Common myeloid progenitor, CD34-positive (primary cell): ENCODE measurements at regions not wholly inside any gene's neighbourhood (a gene's known extent, or its start where the extent isn't known, plus 50 kb on each side); places are given as distances from the start of the nearest gene placed in this dataset.

Source experiments
- CTCF ChIA-PET: fragments of 350-600 bp; sonication (Branson Sonifier 250); formaldehyde crosslinking; loops from one replicate; lab custom pipeline; 2021; ENCODE audit warnings: antibody characterized with exemption; lab: Charles Lee
- POLR2A ChIA-PET: fragments of 350-600 bp; sonication (Branson Sonifier 250); formaldehyde crosslinking; loops from one replicate; lab custom pipeline; 2021; ENCODE audit warnings: antibody characterized with exemption; lab: Charles Lee
- DNase-seq, 3 donors: peaks; one replicate each; pipeline versions ENCODE4 v3.0.0 to v3.0.0-alpha.2; 2013
- H3K27ac ChIP-seq, 2 experiments: 1 replicate in 1 of 2; 2 replicates in 1 of 2; pipeline ENCODE4 v1.7.0; 2013; ENCODE audit warnings: inconsistent platforms in 2 of 2, low read length in 2 of 2, mild to moderate bottlenecking in 2 of 2, low read depth in 1 of 2, moderate library complexity in 1 of 2; ENCODE audit not compliant: severe bottlenecking in 2 of 2, insufficient read depth in 1 of 2, poor library complexity in 1 of 2
- H3K27me3 ChIP-seq, 5 experiments: replicated peaks in 2 of 5; 1 replicate in 3 of 5; 2 replicates in 2 of 5; pipeline versions ENCODE4 v1.6.1 to v1.7.0; 2013; ENCODE audit warnings: low read length in 4 of 5, mild to moderate bottlenecking in 2 of 5, moderate library complexity in 2 of 5, inconsistent platforms in 1 of 5; ENCODE audit not compliant: insufficient read depth in 5 of 5, control insufficient read depth in 4 of 5
- H3K36me3 ChIP-seq, 4 experiments: 1 replicate in 2 of 4; 2 replicates in 2 of 4; pipeline versions ENCODE4 v1.6.1 to v1.7.0; 2013; ENCODE audit warnings: low read length in 3 of 4, control low read depth in 1 of 4, mild to moderate bottlenecking in 1 of 4; ENCODE audit not compliant: control insufficient read depth in 4 of 4, insufficient read depth in 4 of 4
- H3K4me1 ChIP-seq, 4 experiments: 1 replicate in 3 of 4; 2 replicates in 1 of 4; pipeline versions ENCODE4 v1.6.1 to v1.7.1; 2013; ENCODE audit warnings: low read length in 3 of 4, mild to moderate bottlenecking in 3 of 4, control low read depth in 1 of 4, inconsistent platforms in 1 of 4, moderate library complexity in 1 of 4; ENCODE audit not compliant: control insufficient read depth in 4 of 4, insufficient read depth in 4 of 4; ENCODE audit errors: control extremely low read depth in 1 of 4
- H3K4me3 ChIP-seq, 7 experiments: 1 replicate in 4 of 7; 2 replicates in 3 of 7; pipeline versions ENCODE4 v1.5.1 to v1.7.0; 2013; ENCODE audit warnings: mild to moderate bottlenecking in 7 of 7, low read length in 6 of 7, moderate library complexity in 6 of 7, inconsistent platforms in 2 of 7, low read depth in 2 of 7, control low read depth in 1 of 7; ENCODE audit not compliant: insufficient read depth in 4 of 7, control insufficient read depth in 1 of 7; ENCODE audit errors: extremely low read depth in 1 of 7
- H3K9me3 ChIP-seq, 5 experiments: 1 replicate in 4 of 5; 2 replicates in 1 of 5; pipeline versions ENCODE4 v1.6.1 to v1.7.1; 2013; ENCODE audit warnings: low read length in 4 of 5, mild to moderate bottlenecking in 2 of 5, inconsistent platforms in 1 of 5, low read depth in 1 of 5, moderate library complexity in 1 of 5; ENCODE audit not compliant: control insufficient read depth in 4 of 5, insufficient read depth in 2 of 5; ENCODE audit errors: control extremely low read depth in 1 of 5
- WGBS: methylation state at CpG from one replicate; pipeline ENCODE4 v1.1.5; 2013; ENCODE audit not compliant: insufficient coverage; 5-methylcytosine and 5-hydroxymethylcytosine counted together

GRCh38 chr22:26848244-26848920 is 191.0 kb downstream of the MIAT start:
- POLR2A ChIA-PET: no interaction called here
- H3K27me3 ChIP-seq: peaks cover 0 to 5% (median 0%) of the 10 kb centered on the region in 5 experiments
- no peak for DNase-seq
- H3K27ac ChIP-seq: no peak overlapping the region
- peaks cover 2 to 12% (median 11%) of the 10 kb centered on the region in 4 experiments for H3K4me1 ChIP-seq
- H3K9me3 ChIP-seq: no peaks in the 10 kb centered on the region
- 95% methylated on average over 5 of the region's 9 CpGs for WGBS
- H3K36me3 ChIP-seq: no peaks in the 10 kb centered on the region
- no peak overlapping the region for H3K4me3 ChIP-seq
- CTCF ChIA-PET: no interaction called here

DNA sequence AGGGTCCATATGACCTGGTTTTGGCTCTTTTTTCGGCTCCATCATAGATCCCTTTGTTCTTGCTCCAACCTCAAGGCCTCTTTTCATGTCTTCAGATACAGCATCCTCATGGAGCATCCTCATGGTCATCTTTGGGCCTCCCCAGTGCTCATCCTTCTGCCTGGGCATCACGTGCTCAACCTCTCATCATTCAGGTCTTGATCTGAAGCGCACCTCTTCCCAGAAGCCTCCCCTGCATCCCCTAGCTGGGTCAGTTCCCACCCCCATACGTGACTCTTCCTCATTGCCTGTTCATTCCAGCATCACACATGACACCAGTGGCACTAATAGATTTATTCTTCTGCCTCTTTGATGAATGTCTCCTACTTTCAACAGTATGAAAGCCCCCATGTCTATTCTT is 192.2 kb downstream of the MIAT start:
- DNase-seq: no peak
- 100% methylated on average over 4 of the region's 4 CpGs for WGBS
- no peaks in the 10 kb centered on the region for H3K9me3 ChIP-seq
- H3K27ac ChIP-seq: no peak overlapping the region
- ChIA-PET CTCF (no interaction called here), POLR2A (no interaction called here)
- H3K36me3 ChIP-seq: no peaks in the 10 kb centered on the region
- H3K4me1 ChIP-seq: peaks cover 2 to 12% (median 11%) of the 10 kb centered on the region in 4 experiments
- peaks cover 0 to 5% (median 0%) of the 10 kb centered on the region in 5 experiments for H3K27me3 ChIP-seq
- no peak overlapping the region for H3K4me3 ChIP-seq

GRCh38 chr22:26851125-26851524 is 193.7 kb downstream of the MIAT start:
- Histone ChIP-seq H3K27me3 (peaks cover 0 to 7% (median 0%) of the 10 kb centered on the region in 5 experiments), H3K27ac (no peak overlapping the region), H3K36me3 (no peaks in the 10 kb centered on the region), H3K4me1 (peaks cover 0 to under 1% (median 0%) of the 10 kb centered on the region in 4 experiments), H3K9me3 (no peaks in the 10 kb centered on the region), H3K4me3 (no peak overlapping the region)
- POLR2A ChIA-PET: no interaction called here
- no peak for DNase-seq
- CTCF ChIA-PET: no interaction called here
- WGBS: no CpG with 5 or more reads among the region's 1 CpG

- H3K36me3 ChIP-seq: no peaks in the 10 kb centered on the region
- no peak overlapping the region for H3K4me3 ChIP-seq
- no peak overlapping the region for H3K27ac ChIP-seq
- ChIA-PET POLR2A (no interaction called here), CTCF (no interaction called here)
- H3K27me3 ChIP-seq: peaks cover 0 to 9% (median 0%) of the 10 kb centered on the region in 5 experiments
- 88% methylated on average over 6 of the region's 6 CpGs for WGBS
- no peak for DNase-seq
- no peaks in the 10 kb centered on the region for H3K9me3 ChIP-seq
- no peaks in the 10 kb centered on the region for H3K4me1 ChIP-seq
Observed at GRCh38 chr22:26852176-26852575, 194.8 kb downstream of the MIAT start.

DNA sequence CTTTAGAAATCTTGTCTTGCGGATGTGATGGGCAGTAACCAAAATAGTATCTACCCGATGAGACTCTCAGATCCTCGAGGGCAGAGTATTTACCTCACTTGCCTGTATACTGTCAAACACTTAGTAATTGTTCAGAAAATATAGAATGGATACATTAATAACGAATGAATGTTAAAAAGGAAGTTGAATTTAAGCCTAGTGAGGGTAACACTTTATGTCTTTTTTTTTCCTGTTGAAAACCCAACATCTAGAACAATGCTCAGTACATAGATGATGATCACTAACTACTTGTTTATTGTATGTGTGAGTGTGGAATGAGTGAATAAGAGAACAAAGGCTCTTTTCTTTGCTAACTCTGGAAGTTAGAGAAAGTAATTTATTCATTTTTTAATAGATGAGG is 195.7 kb downstream of the MIAT start:
- no CpG with 5 or more reads among the region's 4 CpGs for WGBS
- no peaks in the 10 kb centered on the region for H3K4me1 ChIP-seq
- POLR2A ChIA-PET: no interaction called here
- no peaks in the 10 kb centered on the region for H3K36me3 ChIP-seq
- peaks cover 0 to 11% (median 0%) of the 10 kb centered on the region in 5 experiments for H3K27me3 ChIP-seq
- H3K9me3 ChIP-seq: no peaks in the 10 kb centered on the region
- CTCF ChIA-PET: no interaction called here
- no peak overlapping the region for H3K27ac ChIP-seq
- H3K4me3 ChIP-seq: no peak overlapping the region
- DNase-seq: no peak

DNA sequence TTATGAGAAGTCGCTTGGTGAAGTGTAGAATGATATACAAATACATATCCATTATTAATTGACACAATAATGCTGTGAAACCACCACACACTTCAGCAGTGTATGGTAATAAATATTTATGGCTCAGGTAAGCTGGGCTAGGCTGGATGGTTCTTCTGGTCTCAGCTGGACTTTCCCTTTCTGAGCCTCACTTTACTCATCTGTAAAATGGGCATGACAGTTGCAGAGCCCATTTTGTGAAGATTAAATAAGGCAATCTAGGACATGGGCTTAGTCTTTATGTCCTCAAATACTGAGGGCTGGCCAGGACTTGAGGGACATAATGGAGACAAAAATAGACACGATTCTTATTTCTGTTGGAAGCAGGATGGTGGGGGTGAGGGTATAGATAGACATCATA is 196.1 kb downstream of the MIAT start:
- DNase-seq: no peak
- H3K4me3 ChIP-seq: no peak overlapping the region
- ChIA-PET CTCF (interaction anchor here (1.1 kb wide), 1 partner anchor 19 kb away, joined by 4 read pairs; no protein-coding TSS in a partner anchor), POLR2A (no interaction called here)
- H3K4me1 ChIP-seq: no peaks in the 10 kb centered on the region
- H3K27ac ChIP-seq: no peak overlapping the region
- 100% methylated on average over 1 of the region's 2 CpGs for WGBS
- H3K36me3 ChIP-seq: no peaks in the 10 kb centered on the region
- no peaks in the 10 kb centered on the region for H3K9me3 ChIP-seq
- peaks cover 0 to 11% (median 0%) of the 10 kb centered on the region in 5 experiments for H3K27me3 ChIP-seq

DNA sequence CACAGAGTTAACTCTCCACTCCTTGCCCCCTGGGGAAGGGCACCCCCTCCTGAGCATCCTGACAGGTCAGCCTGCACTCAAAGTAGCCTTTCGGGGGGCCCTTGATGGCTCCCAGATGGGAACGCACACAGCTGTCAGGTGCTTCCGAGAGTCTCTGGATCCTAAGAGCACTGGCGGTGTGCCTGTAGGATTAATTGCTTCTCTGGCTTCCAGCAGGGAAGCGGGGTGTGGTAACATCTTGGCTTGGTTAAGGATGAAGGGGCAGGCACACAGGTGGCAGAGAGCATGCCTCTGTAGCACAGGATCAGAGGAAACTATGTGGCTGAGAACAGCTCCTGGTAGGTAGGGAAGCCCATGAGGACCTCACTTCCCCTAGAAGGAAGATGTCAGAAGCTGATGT is 199.8 kb downstream of the MIAT start:
- no peak for DNase-seq
- Histone ChIP-seq H3K4me1 (no peaks in the 10 kb centered on the region), H3K27me3 (peaks cover 0 to 9% (median 0%) of the 10 kb centered on the region in 5 experiments), H3K36me3 (no peaks in the 10 kb centered on the region), H3K27ac (no peak overlapping the region), H3K9me3 (peaks cover 0 to 3% (median 2%) of the 10 kb centered on the region in 5 experiments), H3K4me3 (no peak overlapping the region)
- ChIA-PET CTCF (no interaction called here), POLR2A (no interaction called here)
- 100% methylated on average over 5 of the region's 5 CpGs for WGBS
